ENCODE measurements at regions not wholly inside any gene's neighbourhood (a gene's known extent, or its start where the extent isn't known, plus 50 kb on each side); places are given as distances from the start of the nearest gene placed in this dataset.

DNA sequence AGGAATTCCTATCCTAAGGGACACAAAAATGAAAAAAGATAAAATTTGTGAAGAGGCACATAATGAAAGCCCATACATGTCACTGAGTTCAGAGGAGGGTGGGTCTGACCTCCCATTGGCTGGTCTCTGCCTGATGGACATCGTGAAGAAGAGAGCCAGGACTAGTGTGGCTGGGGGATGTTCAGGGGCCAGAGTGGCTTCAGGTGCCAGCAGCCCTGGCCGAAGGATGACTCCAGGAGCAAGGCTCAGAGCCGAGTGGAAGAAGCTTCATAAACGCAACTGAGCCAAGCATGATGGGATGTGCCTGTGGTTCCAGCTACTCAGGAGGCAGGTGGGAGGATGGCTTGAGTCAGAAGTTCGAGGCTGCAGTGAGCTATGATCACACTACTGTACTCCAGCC is 56.9 kb upstream of the ATP5PO start:
- TF ChIP-seq, protein P1, sequence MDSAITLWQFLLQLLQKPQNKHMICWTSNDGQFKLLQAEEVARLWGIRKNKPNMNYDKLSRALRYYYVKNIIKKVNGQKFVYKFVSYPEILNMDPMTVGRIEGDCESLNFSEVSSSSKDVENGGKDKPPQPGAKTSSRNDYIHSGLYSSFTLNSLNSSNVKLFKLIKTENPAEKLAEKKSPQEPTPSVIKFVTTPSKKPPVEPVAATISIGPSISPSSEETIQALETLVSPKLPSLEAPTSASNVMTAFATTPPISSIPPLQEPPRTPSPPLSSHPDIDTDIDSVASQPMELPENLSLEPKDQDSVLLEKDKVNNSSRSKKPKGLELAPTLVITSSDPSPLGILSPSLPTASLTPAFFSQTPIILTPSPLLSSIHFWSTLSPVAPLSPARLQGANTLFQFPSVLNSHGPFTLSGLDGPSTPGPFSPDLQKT (IDR thresholded peaks at IDR 0.05; ENCODE audit: borderline replicate concordance, low read depth, low read length), result no peak
- TF ChIP-seq ZNF76 (tag by site-specific recombination; IDR thresholded peaks at IDR 0.05; ENCODE audit: borderline replicate concordance, low read depth) (no peak), ZNF561 (tag by site-specific recombination; IDR thresholded peaks at IDR 0.05; ENCODE audit: borderline replicate concordance) (no peak), MEIS1 (CRISPR knock-in tag; IDR thresholded peaks at IDR 0.05; ENCODE audit: borderline replicate concordance) (no peak), ZNF248 (tag by site-specific recombination; IDR thresholded peaks at IDR 0.05) (no peak), PRDM10 (tag by site-specific recombination; IDR thresholded peaks at IDR 0.05) (no peak)
- Histone ChIP-seq H3K4me1 (ENCODE audit: control insufficient read depth, insufficient read depth, low read length) (peaks cover 22% of the 10 kb centered on the region), H3K4me3 (ENCODE audit: low read depth, low read length) (no peak overlapping the region), H3K9me3 (ENCODE audit: control insufficient read depth, insufficient read depth, low read depth, low read length) (no peaks in the 10 kb centered on the region), H3K27ac (ENCODE audit: extremely low read depth, low read depth, low read length) (no peak overlapping the region), H3K36me3 (ENCODE audit: control insufficient read depth in 2 of 2, insufficient read depth in 1 of 2, low read length in 2 of 2) (peaks cover 0 to 5% of the 10 kb centered on the region in 2 experiments; a peak in 1 of 3 replicates)
- CTCF ChIA-PET, result interaction anchor here (2.9 kb wide), 1 partner anchor 49 kb away, joined by 17 read pairs; no protein-coding TSS in a partner anchor
- POLR2A ChIA-PET, result no interaction called here

DNA sequence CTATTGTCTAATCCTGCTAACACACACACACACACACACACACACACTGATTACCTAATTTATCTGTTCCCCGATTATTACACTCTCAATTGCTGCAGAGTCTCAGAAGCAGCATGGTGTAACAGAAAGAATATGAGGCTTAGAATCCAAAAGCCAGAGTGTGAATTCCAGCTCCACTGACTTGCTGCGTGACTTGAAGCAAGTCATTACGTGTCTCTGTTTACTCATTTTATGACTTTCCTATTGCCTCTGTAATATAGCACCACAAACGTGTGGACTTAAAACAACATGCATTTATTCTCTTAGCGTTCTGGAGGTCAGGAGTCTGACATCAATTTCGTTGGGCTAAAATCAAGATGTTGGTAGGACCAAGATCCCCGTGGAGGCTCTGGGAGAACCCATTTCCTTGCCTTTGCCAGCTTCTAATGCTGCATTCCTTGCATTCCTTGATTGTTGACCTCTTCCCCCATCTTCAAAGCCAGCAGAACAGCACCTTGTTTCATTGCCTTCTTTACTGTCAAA is 55.9 kb upstream of the ATP5PO start:
- ChIA-PET CTCF (interaction anchor here (0.6 to 2.9 kb wide), 3 partner anchors 12 to 48 kb away, joined by 4 to 17 read pairs (median 5); no protein-coding TSS in a partner anchor), POLR2A (no interaction called here)
- Histone ChIP-seq H3K36me3 (ENCODE audit: control insufficient read depth in 2 of 2, insufficient read depth in 1 of 2, low read length in 2 of 2) (peaks cover 0 to 5% of the 10 kb centered on the region in 2 experiments; a peak in 1 of 3 replicates), H3K4me1 (ENCODE audit: control insufficient read depth, insufficient read depth, low read length) (peaks cover 24% of the 10 kb centered on the region), H3K9me3 (ENCODE audit: control insufficient read depth, insufficient read depth, low read depth, low read length) (no peaks in the 10 kb centered on the region), H3K4me3 (ENCODE audit: low read depth, low read length) (no peak overlapping the region), H3K27ac (ENCODE audit: extremely low read depth, low read depth, low read length) (no peak overlapping the region)
- TF ChIP-seq GLI4 (tag by site-specific recombination; IDR thresholded peaks at IDR 0.05) (no peak), ZSCAN4 (tag by site-specific recombination; IDR thresholded peaks at IDR 0.05) (0 out of 2 replicates have a peak, but pooled peaks have one; percentile 76), ZNF211 (tag by site-specific recombination; IDR thresholded peaks at IDR 0.05; ENCODE audit: low read depth) (no peak), KLF7 (tag by site-specific recombination; IDR thresholded peaks at IDR 0.05; ENCODE audit: borderline replicate concordance) (no peak), ZBTB21 (tag by site-specific recombination; IDR thresholded peaks at IDR 0.05) (peak; percentile 80), ZNF140 (tag by site-specific recombination; IDR thresholded peaks at IDR 0.05) (no peak), ZBTB48 (tag by site-specific recombination; IDR thresholded peaks at IDR 0.05) (no peak), ZNF624 (tag by site-specific recombination; IDR thresholded peaks at IDR 0.05) (no peak; the same call in 1 of the 2 replicates), TRIM28 (IDR thresholded peaks at IDR 0.05; ENCODE audit: borderline replicate concordance, low read length) (peak; percentile 98), ZNF133 (tag by site-specific recombination; IDR thresholded peaks at IDR 0.05) (no peak), ZNF416 (tag by site-specific recombination; IDR thresholded peaks at IDR 0.05) (no peak), ZNF558 (tag by site-specific recombination; IDR thresholded peaks at IDR 0.05) (peak; percentile 69), ZNF785 (tag by site-specific recombination; IDR thresholded peaks at IDR 0.05) (no peak), BCL11A (tag by site-specific recombination; IDR thresholded peaks at IDR 0.05; ENCODE audit: low read depth) (peak; percentile 98), ZBTB20 (tag by site-specific recombination; IDR thresholded peaks at IDR 0.05) (no peak), KLF1 (tag by site-specific recombination; IDR thresholded peaks at IDR 0.05) (no peak), ZNF510 (tag by site-specific recombination; IDR thresholded peaks at IDR 0.05; ENCODE audit: insufficient replicate concordance) (no peak), ZNF791 (tag by site-specific recombination; IDR thresholded peaks at IDR 0.05) (no peak), ZNF513 (tag by site-specific recombination; IDR thresholded peaks at IDR 0.05) (no peak), ZNF324 (tag by site-specific recombination; IDR thresholded peaks at IDR 0.05) (peak; percentile 82; the same call in 1 of the 2 replicates), ZNF561 (tag by site-specific recombination; IDR thresholded peaks at IDR 0.05; ENCODE audit: borderline replicate concordance) (0 out of 2 replicates have a peak, but pooled peaks have one; percentile 74)
- TF ChIP-seq, protein P2, sequence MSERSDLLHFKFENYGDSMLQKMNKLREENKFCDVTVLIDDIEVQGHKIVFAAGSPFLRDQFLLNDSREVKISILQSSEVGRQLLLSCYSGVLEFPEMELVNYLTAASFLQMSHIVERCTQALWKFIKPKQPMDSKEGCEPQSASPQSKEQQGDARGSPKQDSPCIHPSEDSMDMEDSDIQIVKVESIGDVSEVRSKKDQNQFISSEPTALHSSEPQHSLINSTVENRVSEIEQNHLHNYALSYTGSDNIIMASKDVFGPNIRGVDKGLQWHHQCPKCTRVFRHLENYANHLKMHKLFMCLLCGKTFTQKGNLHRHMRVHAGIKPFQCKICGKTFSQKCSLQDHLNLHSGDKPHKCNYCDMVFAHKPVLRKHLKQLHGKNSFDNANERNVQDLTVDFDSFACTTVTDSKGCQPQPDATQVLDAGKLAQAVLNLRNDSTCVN (tag by site-specific recombination; optimal IDR thresholded peaks at IDR 0.05), result no peak
